ENCODE measurements at regions not wholly inside any gene's neighbourhood (a gene's known extent, or its start where the extent isn't known, plus 50 kb on each side); places are given as distances from the start of the nearest gene placed in this dataset.
"Not testable (repeated sequence)": the region's sequence is repeated elsewhere in the genome, so short reads cannot be mapped to it uniquely, and the experiment has no call there.

- no peak for DNase-seq
These were observed 54.5 kb upstream of the NOX4 start for GRCh38 chr11:89545691-89546090.

- not testable (repeated sequence) for DNase-seq
These were observed 64.6 kb upstream of the NOX4 start for GRCh38 chr11:89555781-89556180.

GRCh38 chr11:89556731-89557707 lies 65.8 kb upstream of the NOX4 start:
- DNase-seq: peak; percentile 21

- DNase-seq: not testable (repeated sequence)
These were observed 69.4 kb upstream of the NOX4 start for GRCh38 chr11:89560598-89560997.

- DNase-seq: not testable (repeated sequence)
These were observed 71.6 kb upstream of the NOX4 start for GRCh38 chr11:89562731-89563130.

GRCh38 chr11:89566972-89567371 lies 75.8 kb upstream of the NOX4 start:
- DNase-seq: no peak

- DNase-seq: not testable (repeated sequence)
These were observed 78.2 kb upstream of the NOX4 start for GRCh38 chr11:89569387-89569786.

- not testable (repeated sequence) for DNase-seq
These were observed 80.5 kb upstream of the NOX4 start for GRCh38 chr11:89571706-89572105.

- not testable (repeated sequence) for DNase-seq
These were observed 84.7 kb upstream of the NOX4 start for GRCh38 chr11:89575846-89576245.

GRCh38 chr11:89577428-89577827 lies 86.3 kb upstream of the NOX4 start:
- not testable (repeated sequence) for DNase-seq

GRCh38 chr11:89583580-89583979 lies 92.4 kb upstream of the NOX4 start:
- no peak for DNase-seq

GRCh38 chr11:89585046-89585445 lies 93.9 kb upstream of the NOX4 start:
- not testable (repeated sequence) for DNase-seq

GRCh38 chr11:89585471-89585870 lies 94.3 kb upstream of the NOX4 start:
- not testable (repeated sequence) for DNase-seq

- DNase-seq: not testable (repeated sequence)
These were observed 98.2 kb upstream of the NOX4 start for GRCh38 chr11:89589413-89589812.

GRCh38 chr11:89590008-89590632 lies 98.9 kb upstream of the NOX4 start:
- DNase-seq: not testable (repeated sequence)

GRCh38 chr11:89601263-89601662 lies 108.8 kb upstream of the TRIM77 start:
- DNase-seq: not testable (repeated sequence)

- DNase-seq: no peak
These were observed 105.8 kb upstream of the TRIM77 start for GRCh38 chr11:89604281-89604680.

GRCh38 chr11:89606845-89607244 lies 103.3 kb upstream of the TRIM77 start:
- DNase-seq: not testable (repeated sequence)

- not testable (repeated sequence) for DNase-seq
These were observed 102.6 kb upstream of the TRIM77 start for GRCh38 chr11:89607497-89607896.

GRCh38 chr11:89608234-89608966 lies 101.7 kb upstream of the TRIM77 start:
- no peak for DNase-seq

GRCh38 chr11:89612096-89612495 lies 98.0 kb upstream of the TRIM77 start:
- DNase-seq: no peak

GRCh38 chr11:89613911-89614310 lies 96.2 kb upstream of the TRIM77 start:
- no peak for DNase-seq

GRCh38 chr11:89614428-89614827 lies 95.7 kb upstream of the TRIM77 start:
- DNase-seq: peak; percentile 30

Data from eye (tissue), 1 donor.